Tibial artery (tissue), 4 donors: ENCODE measurements at regions not wholly inside any gene's neighbourhood (a gene's known extent, or its start where the extent isn't known, plus 50 kb on each side); places are given as distances from the start of the nearest gene placed in this dataset.
"Not testable (repeated sequence)": the region's sequence is repeated elsewhere in the genome, so short reads cannot be mapped to it uniquely, and the experiment has no call there.

Experiments used
- DNase-seq, 2 donors: peaks; one replicate each; pipeline ENCODE4 v3.0.0-alpha.2; 2019
- H3K27ac ChIP-seq, 2 donors: fragments of 200-600 bp; sonication (generic) in 1 of 2; 1 replicate in 1 of 2; 2 replicates in 1 of 2; pipeline ENCODE4 v1.5.1; 2018 to 2019; ENCODE audit warnings: mild to moderate bottlenecking in 1 of 2
- H3K27me3 ChIP-seq, 2 donors: fragments of 200-600 bp; sonication (generic) in 1 of 2; one replicate each; pipeline versions ENCODE4 v1.5.1 to v1.6.0; 2016 to 2019
- H3K36me3 ChIP-seq, 3 donors: fragments of 200-600 bp; sonication (generic) in 2 of 3; one replicate each; pipeline ENCODE4 v1.5.1; 2016 to 2019; ENCODE audit warnings: mild to moderate bottlenecking in 2 of 3
- H3K4me1 ChIP-seq, 4 donors: fragments of 200-600 bp; sonication (generic) in 2 of 4; 1 replicate in 3 of 4; 2 replicates in 1 of 4; pipeline ENCODE4 v1.5.1; 2016 to 2019
- H3K4me3 ChIP-seq, 2 donors: fragments of 200-600 bp; sonication (generic) in 1 of 2; 1 replicate in 1 of 2; 2 replicates in 1 of 2; pipeline ENCODE4 v1.5.1; 2018 to 2019; ENCODE audit warnings: mild to moderate bottlenecking in 2 of 2
- H3K9me3 ChIP-seq, 3 donors: fragments of 200-600 bp; sonication (generic) in 1 of 3; one replicate each; pipeline ENCODE4 v1.5.1; 2016 to 2019
- CTCF ChIP-seq, 2 experiments: fragments of 200-600 bp in 1 of 2; fragments of 450-650 bp in 1 of 2; IDR thresholded peaks; one replicate each; pipeline ENCODE4 v1.5.1; 2017 to 2019; ENCODE audit warnings: antibody characterized with exemption in 2 of 2, mild to moderate bottlenecking in 1 of 2, moderate library complexity in 1 of 2
- intact Hi-C: fragments of 100-400 bp; cut with DNase I; formaldehyde crosslinking; loops from one replicate; pipeline ENCODE4 v1.15.0; 2023; ENCODE audit warnings: low total_unique reads

DNA sequence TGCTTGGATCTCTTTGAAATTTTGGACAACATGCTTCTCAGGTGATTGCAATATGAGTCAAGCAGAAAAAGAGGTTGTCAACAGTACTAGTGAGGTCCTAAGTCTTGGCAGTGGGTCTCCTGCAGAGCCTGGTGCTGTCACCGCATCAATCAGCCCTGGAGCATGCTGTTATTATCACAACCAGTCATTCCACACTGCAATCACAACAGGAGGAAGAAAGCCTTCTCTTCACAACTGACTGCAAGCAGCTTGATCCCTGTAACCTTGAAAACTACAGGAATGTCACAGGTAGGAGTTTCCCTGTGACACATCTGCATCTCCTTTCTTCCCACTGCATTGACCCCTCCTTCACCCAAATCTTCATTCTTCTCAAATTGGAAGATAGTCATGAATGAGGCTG lies 451.1 kb upstream of the ATP11B start:
- H3K27ac ChIP-seq, result no peak overlapping the region
- no peak for DNase-seq
- H3K36me3 ChIP-seq, result no peaks in the 10 kb centered on the region
- no peaks in the 10 kb centered on the region for H3K9me3 ChIP-seq
- intact Hi-C loops, result no loop called here
- TF ChIP-seq CTCF (IDR thresholded peaks at IDR 0.05), result no peak
- no peak overlapping the region for H3K4me3 ChIP-seq
- H3K4me1 ChIP-seq, result no peaks in the 10 kb centered on the region
- no peaks in the 10 kb centered on the region for H3K27me3 ChIP-seq

- intact Hi-C loops, H3K9me3 ChIP-seq, H3K27ac ChIP-seq: not testable (repeated sequence)
Observed at GRCh38 chr3:182344026-182344425, 449.3 kb upstream of the ATP11B start.

GRCh38 chr3:182349051-182349450 lies 444.3 kb upstream of the ATP11B start:
- no peaks in the 10 kb centered on the region for H3K36me3 ChIP-seq
- no peak overlapping the region for H3K4me3 ChIP-seq
- intact Hi-C loops, result no loop called here
- TF ChIP-seq CTCF (IDR thresholded peaks at IDR 0.05), result no peak
- H3K9me3 ChIP-seq, result no peaks in the 10 kb centered on the region
- no peaks in the 10 kb centered on the region for H3K27me3 ChIP-seq
- no peak for DNase-seq
- no peaks in the 10 kb centered on the region for H3K4me1 ChIP-seq
- no peak overlapping the region for H3K27ac ChIP-seq

More at GRCh38 chr3:182344026-182344425, 449.3 kb upstream of the ATP11B start:
- not testable (repeated sequence) for DNase-seq, H3K36me3 ChIP-seq, H3K4me3 ChIP-seq, H3K27me3 ChIP-seq, H3K4me1 ChIP-seq

GRCh38 chr3:182349951-182350517 lies 443.3 kb upstream of the ATP11B start:
- intact Hi-C loops, result no loop called here
- no peak for DNase-seq
- no peaks in the 10 kb centered on the region for H3K36me3 ChIP-seq
- H3K4me3 ChIP-seq, result no peak overlapping the region
- TF ChIP-seq CTCF (IDR thresholded peaks at IDR 0.05), result no peak
- H3K27ac ChIP-seq, result no peak overlapping the region
- no peaks in the 10 kb centered on the region for H3K27me3 ChIP-seq
- H3K4me1 ChIP-seq, result no peaks in the 10 kb centered on the region
- no peaks in the 10 kb centered on the region for H3K9me3 ChIP-seq

- intact Hi-C loops, result no loop called here
Observed at GRCh38 chr3:182357928-182358327, 435.4 kb upstream of the ATP11B start.

DNA sequence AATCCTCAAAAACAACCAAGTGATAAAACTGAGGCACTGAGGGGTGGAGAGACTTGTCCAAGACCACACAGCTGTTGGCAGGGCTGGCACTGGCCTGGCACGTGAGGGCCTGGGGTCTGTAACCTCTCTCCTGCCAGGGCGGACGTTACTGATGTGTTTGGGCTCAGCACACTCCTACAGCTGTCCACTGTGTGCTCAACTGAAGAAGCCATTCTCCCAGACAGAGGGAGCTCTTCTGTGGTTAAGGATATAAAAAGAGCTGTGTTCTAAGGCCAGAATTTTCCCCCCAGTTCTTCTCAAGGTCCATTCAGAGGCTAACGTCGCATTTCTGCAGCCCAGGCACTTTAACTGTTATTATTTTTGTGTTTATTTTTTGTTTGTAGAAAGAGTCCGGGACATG lies 429.0 kb upstream of the ATP11B start:
- no peak overlapping the region for H3K4me3 ChIP-seq
- H3K27me3 ChIP-seq, result no peaks in the 10 kb centered on the region
- H3K27ac ChIP-seq, result no peak overlapping the region
- H3K36me3 ChIP-seq, result no peaks in the 10 kb centered on the region
- intact Hi-C loops, result no loop called here
- DNase-seq, result no peak
- H3K9me3 ChIP-seq, result no peaks in the 10 kb centered on the region
- TF ChIP-seq CTCF (IDR thresholded peaks at IDR 0.05), result no peak
- H3K4me1 ChIP-seq, result no peaks in the 10 kb centered on the region

More at GRCh38 chr3:182357928-182358327, 435.4 kb upstream of the ATP11B start:
- TF ChIP-seq CTCF (IDR thresholded peaks at IDR 0.05), result no peak
- Histone ChIP-seq H3K27ac (no peak overlapping the region), H3K4me3 (no peak overlapping the region), H3K36me3 (no peaks in the 10 kb centered on the region), H3K4me1 (no peaks in the 10 kb centered on the region), H3K27me3 (no peaks in the 10 kb centered on the region), H3K9me3 (no peaks in the 10 kb centered on the region)
- DNase-seq, result no peak
